Stimulated activated naive CD8-positive, alpha-beta T cell treated with anti-CD3 and anti-CD28 coated beads, Interleukin-15, Interleukin-2, amounts not matched to agents 100 U/mL and 50 U/mL, for 24 hours (primary cell): ENCODE measurements at regions not wholly inside any gene's neighbourhood (a gene's known extent, or its start where the extent isn't known, plus 50 kb on each side); places are given as distances from the start of the nearest gene placed in this dataset.
"Not testable (repeated sequence)": the region's sequence is repeated elsewhere in the genome, so short reads cannot be mapped to it uniquely, and the experiment has no call there.

Experiments
- ATAC-seq: fragments of 150-1000 bp; cut with Tn5 transposase; one replicate; pipeline ENCODE4 v1.10.0; 2021
- DNase-seq: peaks from one replicate; pipeline ENCODE4 v3.0.0; 2021

DNA sequence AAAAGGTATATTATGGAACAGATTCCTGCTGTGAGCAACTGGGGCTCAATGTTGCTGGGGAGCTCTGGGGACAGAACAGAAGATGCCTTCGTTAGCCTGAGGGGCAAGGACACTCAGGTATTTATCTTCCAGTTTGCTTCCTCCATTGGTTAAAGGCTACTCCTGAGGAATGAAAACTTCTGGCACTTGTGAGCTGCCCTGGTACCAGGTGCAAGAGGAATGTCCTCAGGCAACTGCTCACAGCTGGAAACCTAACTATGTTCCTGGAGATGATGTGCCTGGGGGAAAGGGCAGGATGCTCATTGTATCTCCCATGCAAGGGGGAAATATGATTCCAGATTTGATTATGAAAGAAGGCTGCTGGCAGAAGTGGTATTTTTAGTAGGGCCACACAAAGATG lies 54.0 kb upstream of the BBX start:
- no peak for ATAC-seq
- no peak for DNase-seq

DNA sequence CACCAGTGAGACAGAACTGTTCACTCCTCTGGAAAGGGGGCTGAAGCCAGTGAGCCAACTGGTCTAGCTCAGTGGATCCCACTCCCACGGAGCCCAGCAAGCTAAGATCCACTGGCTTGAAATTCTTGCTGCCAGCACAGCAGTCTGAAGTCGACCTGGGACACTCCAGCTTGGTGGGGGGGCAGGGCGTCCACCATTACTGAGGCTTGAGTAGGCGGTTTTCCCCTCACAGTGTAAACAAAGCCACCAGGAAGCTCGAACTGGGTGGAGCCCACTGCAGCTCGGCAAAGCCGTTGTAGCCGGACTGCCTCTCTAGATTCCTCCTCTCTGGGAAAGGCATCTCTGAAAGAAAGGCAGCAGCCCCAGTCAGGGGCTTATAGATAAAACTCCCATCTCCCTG lies 52.3 kb upstream of the BBX start:
- ATAC-seq, DNase-seq: not testable (repeated sequence)
